GM19023 (cell line): ENCODE measurements at regions not wholly inside any gene's neighbourhood (a gene's known extent, or its start where the extent isn't known, plus 50 kb on each side); places are given as distances from the start of the nearest gene placed in this dataset.

ENCODE experiments used
- ATAC-seq: cut with Tn5 transposase; IDR thresholded peaks from one replicate; pipeline ENCODE4 v1.9.1; 2021; ENCODE audit warnings: mild to moderate bottlenecking, moderate library complexity; ENCODE audit not compliant: unreplicated experiment

DNA sequence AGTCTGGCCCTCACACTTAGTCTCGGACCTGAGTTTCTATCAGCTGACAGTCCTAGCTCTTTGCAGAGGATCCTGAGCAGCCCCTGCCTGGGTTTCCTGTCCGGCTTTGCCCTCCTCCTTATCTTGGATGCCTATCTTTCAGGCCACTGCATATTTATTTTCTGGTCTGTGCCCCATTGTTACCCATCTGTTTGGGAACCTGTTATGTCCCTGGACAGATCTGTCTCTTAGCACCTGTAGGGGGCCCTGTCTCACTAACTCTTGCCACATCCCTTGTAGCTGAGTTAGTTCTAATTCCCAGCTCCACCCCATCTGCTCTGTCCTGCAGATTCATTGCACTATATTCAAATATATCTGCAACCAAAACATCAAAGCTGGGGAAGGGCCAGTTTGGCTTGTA is 514.9 kb upstream of the LCORL start:
- ATAC-seq = no peak

DNA sequence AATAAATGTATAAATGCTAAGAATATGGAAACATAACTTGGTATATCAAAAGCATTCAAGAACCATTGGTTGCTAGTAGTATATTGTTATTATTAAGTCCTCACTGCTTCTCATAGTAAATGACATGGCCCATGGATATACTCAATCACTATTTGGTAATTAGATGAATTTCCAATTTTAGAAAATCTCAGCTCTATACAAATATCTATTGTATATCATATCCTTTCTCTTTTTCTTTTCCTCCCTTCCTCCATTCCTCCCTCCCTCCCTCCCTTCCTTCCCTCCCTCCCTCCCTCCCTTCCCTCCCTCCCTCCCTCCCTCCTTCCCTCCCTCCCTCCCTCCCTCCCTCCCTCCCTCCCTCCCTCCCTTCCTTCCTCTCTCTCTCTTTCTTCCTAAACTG is 514.4 kb upstream of the LCORL start:
- ATAC-seq = no peak

GRCh38 chr4:18533262-18533775 is 511.8 kb upstream of the LCORL start:
- no peak for ATAC-seq

- no peak for ATAC-seq
Measured at GRCh38 chr4:18531731-18532130, 510.2 kb upstream of the LCORL start.

- ATAC-seq = no peak
Measured at GRCh38 chr4:18529482-18529881, 507.9 kb upstream of the LCORL start.

- ATAC-seq = no peak
Measured at GRCh38 chr4:18524667-18525066, 503.1 kb upstream of the LCORL start.

- no peak for ATAC-seq
Measured at GRCh38 chr4:18518098-18518497, 496.5 kb upstream of the LCORL start.

- no peak for ATAC-seq
Measured at GRCh38 chr4:18513861-18514260, 492.3 kb upstream of the LCORL start.

DNA sequence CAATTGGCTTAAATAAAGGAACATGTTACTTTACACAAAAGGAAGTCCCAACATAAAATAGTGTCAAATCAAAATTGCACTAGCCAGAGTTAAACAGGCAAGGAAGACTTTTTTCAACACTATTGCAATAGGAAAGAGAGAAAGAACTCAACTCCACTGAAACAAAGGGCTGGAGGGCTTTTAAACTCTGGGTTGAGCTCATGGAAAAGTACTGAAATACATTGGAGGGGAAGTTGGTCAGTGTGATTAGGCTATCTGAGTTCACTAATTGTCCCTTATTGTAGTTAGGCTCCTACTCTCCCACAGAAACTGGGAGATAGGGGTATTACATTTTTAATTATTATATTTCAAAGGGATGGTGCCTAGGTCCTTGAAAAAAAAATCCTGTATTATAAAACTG is 491.2 kb upstream of the LCORL start:
- ATAC-seq = no peak

- ATAC-seq = no peak
Measured at GRCh38 chr4:18511727-18512126, 490.2 kb upstream of the LCORL start.

DNA sequence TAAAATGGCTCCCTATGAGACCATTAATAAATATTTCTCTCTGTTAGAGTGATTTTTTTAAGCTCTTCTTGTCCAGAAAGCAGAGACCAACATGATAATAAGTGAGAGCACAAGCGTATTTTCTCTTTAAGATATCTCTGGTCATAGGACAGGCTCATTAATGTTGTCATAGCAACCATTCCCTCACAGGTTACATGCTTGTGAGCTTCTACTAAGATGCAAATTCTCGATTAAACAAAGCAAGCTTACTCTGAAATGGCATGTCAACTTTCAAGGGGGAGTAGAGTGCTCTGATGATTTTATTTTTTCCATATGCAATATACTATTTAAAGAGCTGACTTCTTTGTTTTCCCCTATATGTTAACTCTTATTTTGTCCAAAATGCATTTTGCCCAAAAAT is 487.2 kb upstream of the LCORL start:
- no peak for ATAC-seq

DNA sequence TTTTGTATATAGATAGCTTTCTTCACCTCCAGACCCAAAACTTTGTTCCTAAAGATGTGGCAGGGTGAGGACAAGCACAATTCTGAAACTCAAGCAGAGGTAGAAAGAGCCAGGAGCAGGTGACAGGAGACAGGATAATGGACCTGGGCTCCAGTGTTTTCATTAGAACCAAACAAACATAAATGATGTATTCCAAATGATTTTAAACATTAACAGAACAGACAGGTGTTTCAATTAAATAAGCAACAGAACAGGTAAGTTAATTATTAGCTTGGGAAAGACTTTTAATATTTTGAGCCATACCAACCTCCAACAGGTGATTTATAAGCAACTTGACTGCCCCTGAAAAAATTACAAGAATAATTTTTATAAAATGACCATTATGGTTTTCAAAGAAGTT is 459.4 kb upstream of the LCORL start:
- no peak for ATAC-seq

GRCh38 chr4:18480342-18480741 is 458.8 kb upstream of the LCORL start:
- ATAC-seq = no peak

GRCh38 chr4:18479825-18480224 is 458.3 kb upstream of the LCORL start:
- no peak for ATAC-seq

DNA sequence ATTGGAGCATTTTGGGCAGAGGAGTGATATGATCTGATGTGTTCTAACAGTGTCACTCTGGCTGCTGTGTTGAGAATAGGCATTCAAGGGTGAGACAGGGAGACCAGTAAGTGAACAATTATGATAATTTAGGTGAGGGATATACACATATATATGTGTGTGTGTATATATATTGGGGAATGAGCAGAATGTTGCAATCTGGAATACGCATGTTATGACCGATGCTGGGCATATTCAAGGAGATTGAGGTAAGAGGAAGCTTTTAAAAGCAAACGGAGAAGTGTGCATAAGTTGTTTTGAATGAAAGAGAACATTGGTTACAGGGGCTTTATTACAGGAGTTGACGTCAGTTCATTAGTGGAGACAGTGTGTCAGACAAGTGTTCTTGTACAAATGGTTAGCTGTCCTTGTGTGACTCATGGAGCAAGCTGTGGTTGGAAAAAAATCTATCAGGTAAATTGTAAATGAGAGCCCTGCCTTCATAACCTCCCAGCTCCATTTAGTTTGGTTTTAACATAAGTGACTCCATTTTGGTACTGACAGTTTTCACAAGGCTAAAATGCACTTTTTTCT is 442.5 kb upstream of the LCORL start:
- no peak for ATAC-seq

DNA sequence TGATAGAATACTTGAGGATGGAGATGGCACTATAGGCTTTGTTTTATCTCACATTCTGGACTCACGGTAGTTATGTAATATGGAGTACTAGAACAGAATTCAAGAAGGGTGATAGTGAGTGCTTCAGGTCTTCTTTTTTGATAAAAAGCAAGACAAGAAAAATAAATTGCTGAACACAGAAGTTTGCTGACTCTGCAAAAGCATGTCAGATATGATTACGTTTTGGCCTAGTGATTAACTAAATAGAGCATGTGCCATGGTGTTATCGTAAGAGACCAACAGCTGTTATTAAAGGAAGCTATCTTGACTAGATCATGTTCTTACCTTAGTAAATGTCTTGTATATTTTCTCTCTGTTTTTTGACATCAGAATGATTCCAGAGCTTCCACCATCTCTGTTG is 436.9 kb upstream of the LCORL start:
- ATAC-seq = no peak

DNA sequence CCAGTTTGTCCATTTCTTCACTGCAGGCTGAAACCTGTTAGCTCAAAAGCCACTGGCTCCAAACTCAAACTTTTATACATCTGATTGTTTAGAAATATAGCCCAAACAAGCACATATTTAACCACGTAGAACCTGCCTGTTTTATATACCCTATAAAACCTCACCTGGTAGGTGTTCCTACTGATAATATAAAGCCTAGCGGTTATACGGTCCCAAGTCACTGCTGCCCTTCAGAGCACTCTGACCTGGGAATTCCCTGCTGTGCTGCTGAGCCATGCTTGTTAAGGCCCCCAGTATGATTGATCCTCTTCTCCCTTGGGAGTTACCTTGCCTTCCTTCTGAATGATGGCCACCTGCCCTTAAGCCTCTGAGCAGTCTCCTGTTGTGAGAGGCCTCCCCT is 432.8 kb upstream of the LCORL start:
- ATAC-seq = no peak

DNA sequence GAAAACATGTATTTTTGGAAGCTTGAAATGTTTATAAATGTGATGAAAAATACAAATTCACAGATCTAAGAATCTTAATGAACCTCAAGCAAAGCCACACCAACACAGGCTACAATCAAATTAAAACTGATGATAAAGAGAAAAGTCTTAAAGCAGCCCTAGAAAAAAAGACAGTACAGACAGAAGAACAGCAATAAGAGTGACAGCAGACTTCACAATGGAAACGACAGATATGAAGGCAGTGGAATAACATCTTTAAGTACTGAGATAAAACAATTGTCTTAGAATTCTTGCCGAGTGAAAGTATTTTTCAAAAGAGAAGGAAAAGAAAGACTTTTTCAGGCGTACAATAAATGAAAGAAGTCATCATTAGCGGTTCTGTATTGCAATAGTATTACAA is 423.6 kb upstream of the LCORL start:
- no peak for ATAC-seq

GRCh38 chr4:18444206-18444605 is 422.7 kb upstream of the LCORL start:
- no peak for ATAC-seq

GRCh38 chr4:18442957-18443356 is 421.4 kb upstream of the LCORL start:
- ATAC-seq = no peak

DNA sequence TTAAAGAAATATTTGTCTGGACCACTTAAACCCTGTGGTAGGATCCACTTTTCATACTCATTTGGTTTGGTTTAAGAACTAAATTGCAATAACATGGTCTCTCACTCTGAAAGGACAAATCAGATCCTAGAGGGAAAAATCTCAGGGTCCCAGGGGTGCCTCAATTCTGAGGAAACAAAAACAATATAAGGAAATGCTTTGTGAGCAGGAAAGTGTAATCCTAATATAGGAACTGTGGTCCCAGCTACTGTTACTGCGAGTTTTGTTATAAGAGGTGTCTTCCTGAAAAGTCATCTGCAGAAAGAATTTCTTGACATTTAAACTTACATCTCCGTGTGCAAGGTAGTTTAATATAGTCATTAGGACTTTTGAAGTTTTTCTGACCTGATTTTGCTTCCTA is 420.1 kb upstream of the LCORL start:
- no peak for ATAC-seq

DNA sequence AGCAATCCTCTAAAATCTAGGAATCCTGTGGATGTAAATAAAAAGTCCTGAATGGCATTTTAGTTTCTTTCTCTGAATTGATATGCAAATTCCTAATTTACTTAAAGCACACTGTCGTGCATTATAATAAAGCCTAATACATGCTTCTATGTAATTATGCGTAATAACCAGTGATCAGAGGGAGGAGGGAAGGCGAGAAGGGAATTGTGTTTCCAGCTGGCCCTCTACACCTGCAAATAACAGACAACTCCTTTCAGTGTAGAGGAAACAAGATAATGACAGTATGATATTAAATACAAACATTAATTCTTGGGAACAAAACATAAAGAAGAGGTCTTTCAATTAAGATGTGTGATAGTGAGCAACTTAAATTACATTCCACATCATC is 419.6 kb upstream of the LCORL start:
- no peak for ATAC-seq

- no peak for ATAC-seq
Measured at GRCh38 chr4:18440527-18441202, 419.1 kb upstream of the LCORL start.
